Gastroesophageal sphincter (tissue), 3 donors: ENCODE measurements at regions not wholly inside any gene's neighbourhood (a gene's known extent, or its start where the extent isn't known, plus 50 kb on each side); places are given as distances from the start of the nearest gene placed in this dataset.

Experiments
- CTCF ChIP-seq, 4 experiments: fragments of 200-600 bp in 2 of 4; fragments of 450-650 bp in 2 of 4; sonication (generic) in 1 of 4; IDR thresholded peaks; one replicate each; pipeline ENCODE4 v1.5.1; 2017 to 2019; ENCODE audit warnings: antibody characterized with exemption in 4 of 4, mild to moderate bottlenecking in 2 of 4, moderate library complexity in 2 of 4
- POLR2A ChIP-seq, 2 donors: fragments of 450-650 bp; IDR thresholded peaks; one replicate each; pipeline ENCODE4 v1.6.1; 2017; ENCODE audit warnings: antibody characterized with exemption in 2 of 2, mild to moderate bottlenecking in 2 of 2, moderate library complexity in 1 of 2

GRCh38 chr3:94784274-94784673 lies 721.4 kb downstream of the NSUN3 start:
- no peak for TF ChIP-seq CTCF (IDR thresholded peaks at IDR 0.05)
- TF ChIP-seq POLR2A (IDR thresholded peaks at IDR 0.05): no peak
